Kidney (tissue), 13 donors: ENCODE measurements at regions not wholly inside any gene's neighbourhood (a gene's known extent, or its start where the extent isn't known, plus 50 kb on each side); places are given as distances from the start of the nearest gene placed in this dataset.

ENCODE experiments used
- DNase-seq, 5 donors: peaks; one replicate each; pipeline ENCODE4 v3.0.0-alpha.2; 2013 to 2020
- FAIRE-seq: peaks from 2 replicates; lab custom pipeline; 2012; peaks lifted over from hg19 to GRCh38; lab: Jason Lieb, UNC
- H3K27ac ChIP-seq, 2 donors: one replicate each; pipeline ENCODE4 v1.7.0; 2013; ENCODE audit warnings: low read depth in 2 of 2, low read length in 2 of 2, inconsistent platforms in 1 of 2
- H3K27me3 ChIP-seq: one replicate; pipeline ENCODE4 v1.7.1; 2013; ENCODE audit warnings: low read length, inconsistent platforms; ENCODE audit not compliant: control insufficient read depth, insufficient read depth
- H3K36me3 ChIP-seq, 3 donors: one replicate each; pipeline versions ENCODE4 v1.7.0 to v1.7.1; 2013; ENCODE audit warnings: low read length in 3 of 3, control low read depth in 1 of 3, inconsistent platforms in 1 of 3; ENCODE audit not compliant: insufficient read depth in 3 of 3, control insufficient read depth in 2 of 3
- H3K4me1 ChIP-seq, 3 donors: one replicate each; pipeline versions ENCODE4 v1.7.0 to v1.7.1; 2013; ENCODE audit warnings: low read length in 3 of 3, inconsistent platforms in 1 of 3, low read depth in 1 of 3; ENCODE audit not compliant: control insufficient read depth in 2 of 3, insufficient read depth in 2 of 3
- H3K4me3 ChIP-seq, 3 donors: one replicate each; pipeline versions ENCODE4 v1.7.0 to v1.8.1; 2013; ENCODE audit warnings: low read length in 3 of 3, control low read depth in 1 of 3, inconsistent platforms in 1 of 3
- H3K9ac ChIP-seq, 3 donors: one replicate each; pipeline versions ENCODE4 v1.7.0 to v1.7.1; 2013; ENCODE audit warnings: low read length in 3 of 3, control low read depth in 1 of 3, inconsistent platforms in 1 of 3
- H3K9me3 ChIP-seq, 3 donors: one replicate each; pipeline versions ENCODE4 v1.7.0 to v1.7.1; 2013; ENCODE audit warnings: low read length in 3 of 3, control low read depth in 1 of 3, inconsistent platforms in 1 of 3; ENCODE audit not compliant: control insufficient read depth in 2 of 3, insufficient read depth in 1 of 3
- intact Hi-C: fragments of 100-400 bp; cut with DNase I; formaldehyde crosslinking; loops from one replicate; pipeline ENCODE4 v1.11.1; 2022
- TF ChIP-seq, protein P1 (sequence below): IDR thresholded peaks from 3 replicates; pipeline ENCODE4 v1.5.1; 2012; ENCODE audit warnings: mild to moderate bottlenecking, moderate library complexity, borderline replicate concordance; ENCODE audit not compliant: insufficient read depth; ENCODE audit errors: extremely low read depth
- donor health status: control.
- donor health status: control.
- donor health status: control.
- donor health status: control.
- donor health status: control.
- donor health status: DM: yes; HTN: yes; CAD: no.
- donor health status: Normal renal cell carcinoma (clear cell type).

DNA sequence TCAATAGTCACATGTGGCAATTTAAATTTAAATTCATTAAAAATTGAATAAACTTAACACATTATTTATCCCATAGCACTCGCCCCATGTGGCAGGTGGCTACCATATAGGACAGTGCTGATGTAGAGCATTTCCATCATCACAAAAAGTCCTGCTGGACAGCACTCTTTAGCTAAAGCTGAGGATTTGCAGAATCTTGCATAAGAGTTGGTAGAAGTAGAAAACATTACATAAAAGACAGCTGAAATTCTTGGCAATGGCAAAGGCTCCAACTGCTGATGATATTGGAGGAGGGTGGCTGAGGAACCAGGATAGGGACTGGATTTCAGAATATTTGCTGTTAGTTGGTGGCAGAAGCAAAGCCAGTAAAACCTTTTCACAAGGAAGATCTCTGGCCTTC lies 230.7 kb upstream of the SATB1 start:
- H3K9me3 ChIP-seq: no peaks in the 10 kb centered on the region
- no peaks in the 10 kb centered on the region for H3K36me3 ChIP-seq
- FAIRE-seq (no peak), DNase-seq (no peak)
- intact Hi-C loops: no loop called here
- no peak overlapping the region for H3K27ac ChIP-seq
- H3K4me1 ChIP-seq: no peaks in the 10 kb centered on the region
- TF ChIP-seq, protein P1, sequence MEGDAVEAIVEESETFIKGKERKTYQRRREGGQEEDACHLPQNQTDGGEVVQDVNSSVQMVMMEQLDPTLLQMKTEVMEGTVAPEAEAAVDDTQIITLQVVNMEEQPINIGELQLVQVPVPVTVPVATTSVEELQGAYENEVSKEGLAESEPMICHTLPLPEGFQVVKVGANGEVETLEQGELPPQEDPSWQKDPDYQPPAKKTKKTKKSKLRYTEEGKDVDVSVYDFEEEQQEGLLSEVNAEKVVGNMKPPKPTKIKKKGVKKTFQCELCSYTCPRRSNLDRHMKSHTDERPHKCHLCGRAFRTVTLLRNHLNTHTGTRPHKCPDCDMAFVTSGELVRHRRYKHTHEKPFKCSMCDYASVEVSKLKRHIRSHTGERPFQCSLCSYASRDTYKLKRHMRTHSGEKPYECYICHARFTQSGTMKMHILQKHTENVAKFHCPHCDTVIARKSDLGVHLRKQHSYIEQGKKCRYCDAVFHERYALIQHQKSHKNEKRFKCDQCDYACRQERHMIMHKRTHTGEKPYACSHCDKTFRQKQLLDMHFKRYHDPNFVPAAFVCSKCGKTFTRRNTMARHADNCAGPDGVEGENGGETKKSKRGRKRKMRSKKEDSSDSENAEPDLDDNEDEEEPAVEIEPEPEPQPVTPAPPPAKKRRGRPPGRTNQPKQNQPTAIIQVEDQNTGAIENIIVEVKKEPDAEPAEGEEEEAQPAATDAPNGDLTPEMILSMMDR: no peak
- no peak overlapping the region for H3K4me3 ChIP-seq
- H3K9ac ChIP-seq: no peak overlapping the region
- H3K27me3 ChIP-seq: no peaks in the 10 kb centered on the region

DNA sequence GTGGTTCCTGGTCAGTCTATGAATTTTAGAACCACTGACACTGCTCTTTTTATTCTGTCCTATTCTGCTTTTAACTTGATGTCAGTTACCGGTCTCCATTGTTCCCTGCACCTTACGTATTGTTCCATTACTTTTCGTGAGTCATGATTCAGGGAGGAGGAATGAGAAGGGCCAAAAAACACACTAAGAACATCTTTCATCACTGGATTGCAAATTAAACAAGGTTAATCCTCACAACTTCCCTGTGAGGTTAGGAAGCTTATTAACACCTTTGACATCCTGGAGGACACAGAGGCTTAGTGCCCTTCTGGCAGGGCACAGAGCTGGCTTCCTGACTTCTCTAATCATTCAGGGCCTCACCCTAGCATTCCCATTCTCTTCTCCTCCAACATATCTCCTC lies 227.6 kb upstream of the SATB1 start:
- DNase-seq: no peak
- H3K4me1 ChIP-seq: no peaks in the 10 kb centered on the region
- H3K4me3 ChIP-seq: no peak overlapping the region
- TF ChIP-seq, protein P1: no peak
- intact Hi-C loops: no loop called here
- H3K27ac ChIP-seq: no peak overlapping the region
- no peaks in the 10 kb centered on the region for H3K9me3 ChIP-seq
- no peak overlapping the region for H3K9ac ChIP-seq
- no peaks in the 10 kb centered on the region for H3K36me3 ChIP-seq
- FAIRE-seq: no peak
- no peaks in the 10 kb centered on the region for H3K27me3 ChIP-seq

DNA sequence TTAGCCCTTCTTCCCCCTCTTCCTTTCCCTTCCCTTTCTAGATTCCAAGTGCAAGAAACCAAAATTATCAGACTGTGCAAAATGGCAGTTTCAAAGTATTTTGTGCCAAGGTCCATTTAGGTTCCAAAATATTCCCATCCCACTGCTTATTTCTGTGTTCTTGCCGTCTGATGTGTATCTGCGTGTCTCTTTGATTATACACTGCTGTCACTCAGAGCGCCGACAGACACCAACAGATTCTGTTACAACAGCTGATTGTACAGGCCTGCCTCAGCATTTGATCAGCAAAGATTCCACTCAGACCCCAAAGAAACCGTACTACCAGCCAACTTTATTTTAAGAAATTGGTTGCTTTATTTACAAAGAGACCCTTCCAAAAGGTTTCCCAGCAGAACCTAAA lies 225.6 kb upstream of the SATB1 start:
- no peak overlapping the region for H3K4me3 ChIP-seq
- H3K9me3 ChIP-seq: no peaks in the 10 kb centered on the region
- no peak for FAIRE-seq
- no peak overlapping the region for H3K27ac ChIP-seq
- no peak overlapping the region for H3K9ac ChIP-seq
- no peaks in the 10 kb centered on the region for H3K4me1 ChIP-seq
- no peaks in the 10 kb centered on the region for H3K27me3 ChIP-seq
- H3K36me3 ChIP-seq: no peaks in the 10 kb centered on the region
- no peak for DNase-seq
- intact Hi-C loops: no loop called here
- TF ChIP-seq, protein P1: no peak

DNA sequence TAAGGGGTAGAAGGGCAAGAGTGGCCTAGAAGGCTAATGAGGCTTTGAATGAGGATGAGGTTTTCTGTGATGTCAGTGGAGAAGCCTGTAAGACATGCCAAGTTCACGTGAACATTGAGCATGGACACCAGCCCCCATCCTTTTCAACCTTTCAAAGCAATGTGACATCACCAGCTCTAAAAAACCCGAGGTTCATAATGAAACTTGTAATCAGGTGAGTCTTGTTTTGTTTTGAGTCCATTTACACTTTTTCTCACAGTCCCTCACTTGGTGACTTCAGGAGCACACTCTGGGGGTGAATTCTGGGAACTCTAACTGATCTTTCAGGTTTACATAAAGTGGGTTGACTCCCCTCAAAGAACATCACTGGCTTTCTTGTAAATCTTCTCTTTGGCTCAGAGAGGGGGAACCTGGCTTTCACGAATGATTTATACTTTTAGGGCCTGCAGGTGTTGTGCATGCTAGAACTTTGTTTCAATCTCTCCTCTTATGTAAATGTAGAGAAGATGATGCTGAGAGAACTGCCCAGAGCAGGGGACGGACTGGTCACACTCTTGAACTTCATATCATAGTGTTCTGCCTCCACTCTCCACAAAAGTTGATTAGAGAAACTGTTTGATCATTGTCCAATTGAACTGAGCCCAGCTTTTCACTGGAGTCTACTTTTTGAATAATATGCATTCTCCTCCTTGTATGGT lies 224.7 kb upstream of the SATB1 start:
- intact Hi-C loops: no loop called here
- Histone ChIP-seq H3K27ac (no peak overlapping the region), H3K9me3 (no peaks in the 10 kb centered on the region), H3K4me3 (no peak overlapping the region), H3K27me3 (no peaks in the 10 kb centered on the region), H3K9ac (no peak overlapping the region), H3K4me1 (no peaks in the 10 kb centered on the region), H3K36me3 (no peaks in the 10 kb centered on the region)
- TF ChIP-seq, protein P1: no peak
- DNase-seq (no peak), FAIRE-seq (no peak)
